Left ventricle myocardium inferior (tissue), 1 donor: ENCODE measurements at regions not wholly inside any gene's neighbourhood (a gene's known extent, or its start where the extent isn't known, plus 50 kb on each side); places are given as distances from the start of the nearest gene placed in this dataset.

Experiments
- DNase-seq: peaks from one replicate; pipeline ENCODE4 v3.0.0-alpha.2; 2020
- H3K27ac ChIP-seq: fragments of 200-600 bp; replicated peaks from 2 replicates; pipeline ENCODE4 v1.8.0; 2021
- H3K27me3 ChIP-seq: fragments of 200-600 bp; 2 replicates; pipeline ENCODE4 v1.8.0; 2021; ENCODE audit warnings: low read depth
- H3K36me3 ChIP-seq: fragments of 200-600 bp; 2 replicates; pipeline ENCODE4 v1.8.0; 2021
- H3K4me1 ChIP-seq: fragments of 200-600 bp; 2 replicates; pipeline ENCODE4 v1.8.0; 2021
- H3K4me3 ChIP-seq: fragments of 200-600 bp; 2 replicates; pipeline ENCODE4 v1.8.0; 2021; ENCODE audit warnings: mild to moderate bottlenecking, moderate library complexity
- H3K9me3 ChIP-seq: fragments of 200-600 bp; replicated peaks from 2 replicates; pipeline ENCODE4 v1.8.0; 2021
- CTCF ChIP-seq: fragments of 200-600 bp; IDR thresholded peaks from 2 replicates; pipeline ENCODE4 v1.8.0; 2021; ENCODE audit warnings: antibody characterized with exemption, mild to moderate bottlenecking, borderline replicate concordance
- intact Hi-C: fragments of 100-400 bp; cut with micrococcal nuclease; formaldehyde crosslinking; loops from one replicate; pipeline ENCODE4 v1.11.0; 2022
- donor health status: DM: no; HTN: yes; CAD: no; lungs with severe emphysema.

- TF ChIP-seq CTCF: peak; percentile 88
- no peak overlapping the region for H3K4me3 ChIP-seq
- intact Hi-C loops: loop anchor here (5.0 to 10.0 kb wide), 2 partner anchors 206 to 468 kb away; partner anchors contain the start of gene IKZF2
- no peaks in the 10 kb centered on the region for H3K36me3 ChIP-seq
- peak; percentile 33 for DNase-seq
- H3K27ac ChIP-seq: no peak overlapping the region
- H3K4me1 ChIP-seq: no peaks in the 10 kb centered on the region
- H3K9me3 ChIP-seq: no peaks in the 10 kb centered on the region
- H3K27me3 ChIP-seq: peaks cover 2% of the 10 kb centered on the region
These were observed 147.8 kb upstream of the ERBB4 start for GRCh38 chr2:212686285-212686895.

- TF ChIP-seq CTCF: no peak
- no peak for DNase-seq
- H3K4me3 ChIP-seq: no peak overlapping the region
- peaks cover 9% of the 10 kb centered on the region for H3K27me3 ChIP-seq
- no peaks in the 10 kb centered on the region for H3K36me3 ChIP-seq
- intact Hi-C loops: loop anchor here (10.0 kb wide), 1 partner anchor 471 kb away; the partner anchor contains the start of gene IKZF2
- H3K9me3 ChIP-seq: no peaks in the 10 kb centered on the region
- H3K4me1 ChIP-seq: no peaks in the 10 kb centered on the region
- no peak overlapping the region for H3K27ac ChIP-seq
These were observed 144.9 kb upstream of the ERBB4 start for GRCh38 chr2:212683346-212684097.

GRCh38 chr2:212682937-212683336 is 144.3 kb upstream of the ERBB4 start:
- Histone ChIP-seq H3K36me3 (no peaks in the 10 kb centered on the region), H3K4me1 (no peaks in the 10 kb centered on the region), H3K4me3 (no peak overlapping the region), H3K27ac (no peak overlapping the region), H3K27me3 (peaks cover 9% of the 10 kb centered on the region), H3K9me3 (no peaks in the 10 kb centered on the region)
- no peak for DNase-seq
- TF ChIP-seq CTCF: no peak
- intact Hi-C loops: loop anchor here (10.0 kb wide), 1 partner anchor 472 kb away; the partner anchor contains the start of gene IKZF2

- H3K27ac ChIP-seq: no peak overlapping the region
- DNase-seq: no peak
- intact Hi-C loops: no loop called here
- no peak for TF ChIP-seq CTCF
- no peaks in the 10 kb centered on the region for H3K4me1 ChIP-seq
- H3K27me3 ChIP-seq: peaks cover 14% of the 10 kb centered on the region
- H3K4me3 ChIP-seq: no peak overlapping the region
- H3K9me3 ChIP-seq: no peaks in the 10 kb centered on the region
- H3K36me3 ChIP-seq: no peaks in the 10 kb centered on the region
These were observed 138.9 kb upstream of the ERBB4 start for GRCh38 chr2:212677466-212677865.

- intact Hi-C loops: no loop called here
- Histone ChIP-seq H3K9me3 (no peaks in the 10 kb centered on the region), H3K4me1 (no peaks in the 10 kb centered on the region), H3K36me3 (no peaks in the 10 kb centered on the region), H3K27me3 (no peaks in the 10 kb centered on the region), H3K4me3 (no peak overlapping the region), H3K27ac (no peak overlapping the region)
- no peak for TF ChIP-seq CTCF
- no peak for DNase-seq
These were observed 133.6 kb upstream of the ERBB4 start for GRCh38 chr2:212672186-212672585.
